T-cell (primary cell): ENCODE measurements at regions not wholly inside any gene's neighbourhood (a gene's known extent, or its start where the extent isn't known, plus 50 kb on each side); places are given as distances from the start of the nearest gene placed in this dataset.

Source experiments
- ATAC-seq, 4 experiments: fragments of 200-7000 bp in 3 of 4; fragments of 150-1000 bp in 1 of 4; cut with Tn5 transposase; replicated peaks in 1 of 4; 1 replicate in 3 of 4; 2 replicates in 1 of 4; pipeline ENCODE4 v1.10.0; 2021; ENCODE audit warnings: moderate library complexity in 3 of 4, mild to moderate bottlenecking in 2 of 4, moderate number of reproducible peaks in 1 of 4
- CTCF ChIA-PET, 2 donors: fragments of 300-600 bp; sonication (Branson Sonifier 250); formaldehyde crosslinking; loops; one replicate each; lab custom pipeline; 2022; ENCODE audit warnings: antibody characterized with exemption in 2 of 2; lab: Charles Lee
- POLR2A ChIA-PET, 2 donors: fragments of 300-600 bp; sonication (Branson Sonifier 250); formaldehyde crosslinking; loops; one replicate each; lab custom pipeline; 2022; ENCODE audit warnings: antibody characterized with exemption in 2 of 2; lab: Charles Lee
- DNase-seq, 35 experiments: peaks; one replicate each; pipeline versions ENCODE4 v3.0.0 to v3.0.0-alpha.2; 2013 to 2023
- H3K27ac ChIP-seq: one replicate; pipeline ENCODE4 v1.5.1; 2013; ENCODE audit warnings: low read length
- H3K27me3 ChIP-seq, 2 experiments: replicated peaks in 1 of 2; 1 replicate in 1 of 2; 2 replicates in 1 of 2; pipeline versions ENCODE4 v1.6.1 to v1.7.0; 2013; ENCODE audit warnings: low read length in 1 of 2, mixed read lengths in 1 of 2; ENCODE audit not compliant: control insufficient read depth in 2 of 2, insufficient read depth in 2 of 2; ENCODE audit errors: extremely low read depth in 1 of 2
- H3K36me3 ChIP-seq, 2 donors: 1 replicate in 1 of 2; 2 replicates in 1 of 2; pipeline versions ENCODE4 v1.6.1 to v1.7.0; 2013; ENCODE audit warnings: low read length in 1 of 2; ENCODE audit not compliant: control insufficient read depth in 2 of 2, insufficient read depth in 1 of 2; ENCODE audit errors: extremely low read depth in 1 of 2
- H3K4me1 ChIP-seq, 2 experiments: 1 replicate in 1 of 2; 2 replicates in 1 of 2; pipeline versions ENCODE4 v1.6.1 to v1.7.0; 2013; ENCODE audit warnings: low read length in 2 of 2, mixed read lengths in 1 of 2; ENCODE audit not compliant: insufficient read depth in 2 of 2, control insufficient read depth in 1 of 2; ENCODE audit errors: extremely low read depth in 1 of 2
- H3K4me3 ChIP-seq, 2 donors: 1 replicate in 1 of 2; 2 replicates in 1 of 2; pipeline versions ENCODE4 v1.5.1 to v1.7.0; 2013; ENCODE audit warnings: mild to moderate bottlenecking in 2 of 2, low read length in 1 of 2, moderate library complexity in 1 of 2; ENCODE audit not compliant: control insufficient read depth in 1 of 2; ENCODE audit errors: extremely low read depth in 1 of 2
- H3K9me3 ChIP-seq: 2 replicates; pipeline ENCODE4 v1.7.0; 2013
- H3K27ac Mint-ChIP-seq, 2 donors: one replicate each; pipeline ENCODE4 v1.8.0; 2020 to 2021; ENCODE audit warnings: mild to moderate bottlenecking in 2 of 2, mixed read lengths in 2 of 2
- H3K27me3 Mint-ChIP-seq, 2 donors: one replicate each; pipeline ENCODE4 v1.8.0; 2021 to 2022; ENCODE audit warnings: mixed read lengths in 2 of 2
- H3K36me3 Mint-ChIP-seq: one replicate; pipeline ENCODE4 v1.8.0; 2021; ENCODE audit warnings: mixed read lengths
- H3K4me1 Mint-ChIP-seq, 3 donors: one replicate each; pipeline ENCODE4 v1.8.0; 2020 to 2022; ENCODE audit warnings: mixed read lengths in 3 of 3, mild to moderate bottlenecking in 1 of 3
- H3K4me3 Mint-ChIP-seq, 3 donors: one replicate each; pipeline ENCODE4 v1.8.0; 2020 to 2022; ENCODE audit warnings: mild to moderate bottlenecking in 3 of 3, mixed read lengths in 3 of 3, moderate library complexity in 3 of 3
- H3K9me3 Mint-ChIP-seq, 3 donors: one replicate each; pipeline ENCODE4 v1.8.0; 2020 to 2022; ENCODE audit warnings: mixed read lengths in 3 of 3
- WGBS: methylation state at CpG from one replicate; pipeline ENCODE4 v1.1.5; 2013; ENCODE audit warnings: missing lambda C conversion rate; ENCODE audit not compliant: insufficient coverage; 5-methylcytosine and 5-hydroxymethylcytosine counted together

GRCh38 chrX:10904220-10904619 is 206.9 kb upstream of the HCCS start:
- CTCF ChIA-PET, result no interaction called here
- Mint-ChIP-seq H3K27ac (no peak overlapping the region), H3K4me1 (no peaks in the 10 kb centered on the region), H3K27me3 (peaks cover 0 to 4% of the 10 kb centered on the region in 2 donors), H3K9me3 (peaks cover 0 to 12% (median 5%) of the 10 kb centered on the region in 3 donors), H3K36me3 (no peaks in the 10 kb centered on the region), H3K4me3 (no peak overlapping the region)
- Histone ChIP-seq H3K36me3 (no peaks in the 10 kb centered on the region), H3K27me3 (no peaks in the 10 kb centered on the region), H3K9me3 (no peaks in the 10 kb centered on the region), H3K27ac (no peak overlapping the region), H3K4me3 (no peak overlapping the region), H3K4me1 (no peaks in the 10 kb centered on the region)
- POLR2A ChIA-PET, result no interaction called here
- DNase-seq (no peak), ATAC-seq (no peak)
- WGBS, result no CpG with 5 or more reads among the region's 2 CpGs

GRCh38 chrX:10906866-10907265 is 204.3 kb upstream of the HCCS start:
- no peaks in the 10 kb centered on the region for H3K4me1 Mint-ChIP-seq
- H3K36me3 ChIP-seq, result no peaks in the 10 kb centered on the region
- H3K27ac ChIP-seq, result no peak overlapping the region
- no peaks in the 10 kb centered on the region for H3K9me3 ChIP-seq
- H3K4me1 ChIP-seq, result no peaks in the 10 kb centered on the region
- no peak for ATAC-seq
- POLR2A ChIA-PET, result no interaction called here
- no peak for DNase-seq
- H3K4me3 Mint-ChIP-seq, result no peak overlapping the region
- CTCF ChIA-PET, result no interaction called here
- no peaks in the 10 kb centered on the region for H3K36me3 Mint-ChIP-seq
- no peak overlapping the region for H3K27ac Mint-ChIP-seq
- no peaks in the 10 kb centered on the region for H3K27me3 ChIP-seq
- H3K9me3 Mint-ChIP-seq, result peaks cover 0 to 16% (median 5%) of the 10 kb centered on the region in 3 donors
- no CpG with 5 or more reads among the region's 1 CpG for WGBS
- H3K4me3 ChIP-seq, result no peak overlapping the region
- H3K27me3 Mint-ChIP-seq, result peaks cover 0 to 4% of the 10 kb centered on the region in 2 donors

- Histone ChIP-seq H3K27ac (no peak overlapping the region), H3K36me3 (no peaks in the 10 kb centered on the region), H3K4me1 (no peaks in the 10 kb centered on the region), H3K27me3 (no peaks in the 10 kb centered on the region), H3K9me3 (no peaks in the 10 kb centered on the region), H3K4me3 (no peak overlapping the region)
- POLR2A ChIA-PET, result no interaction called here
- DNase-seq (no peak), ATAC-seq (no peak)
- H3K4me1 Mint-ChIP-seq, result no peaks in the 10 kb centered on the region
- no peaks in the 10 kb centered on the region for H3K36me3 Mint-ChIP-seq
- H3K27ac Mint-ChIP-seq, result no peak overlapping the region
- H3K27me3 Mint-ChIP-seq, result peaks cover 0 to 2% of the 10 kb centered on the region in 2 donors
- no peak overlapping the region for H3K4me3 Mint-ChIP-seq
- peaks cover 13 to 23% (median 14%) of the 10 kb centered on the region in 3 donors for H3K9me3 Mint-ChIP-seq
- CTCF ChIA-PET, result interaction anchor here in 1 of 2 donors (0.5 kb wide), 1 partner anchor 578 kb away, joined by 5 read pairs; no protein-coding TSS in a partner anchor
Observed at GRCh38 chrX:10922159-10922558, 189.0 kb upstream of the HCCS start.

GRCh38 chrX:10922835-10923234 is 188.3 kb upstream of the HCCS start:
- ChIA-PET CTCF (no interaction called here), POLR2A (no interaction called here)
- H3K27me3 ChIP-seq, result no peaks in the 10 kb centered on the region
- Mint-ChIP-seq H3K9me3 (peaks cover 13 to 20% (median 13%) of the 10 kb centered on the region in 3 donors), H3K36me3 (no peaks in the 10 kb centered on the region), H3K27me3 (peaks cover 0 to 2% of the 10 kb centered on the region in 2 donors), H3K27ac (no peak overlapping the region), H3K4me3 (no peak overlapping the region), H3K4me1 (no peaks in the 10 kb centered on the region)
- ATAC-seq (no peak), DNase-seq (no peak)
- whole genome bisulfite sequencing, result no CpG with 5 or more reads among the region's 1 CpG
- no peak overlapping the region for H3K27ac ChIP-seq
- no peaks in the 10 kb centered on the region for H3K4me1 ChIP-seq
- H3K9me3 ChIP-seq, result no peaks in the 10 kb centered on the region
- H3K36me3 ChIP-seq, result no peaks in the 10 kb centered on the region
- H3K4me3 ChIP-seq, result no peak overlapping the region

- H3K9me3 Mint-ChIP-seq, result peaks cover 13 to 18% (median 17%) of the 10 kb centered on the region in 3 donors
- no peak for ATAC-seq
- CTCF ChIA-PET, result interaction anchor here in 1 of 2 donors (0.6 kb wide), 1 partner anchor 1569 kb away, joined by 3 read pairs; no protein-coding TSS in a partner anchor
- Histone ChIP-seq H3K9me3 (no peaks in the 10 kb centered on the region), H3K4me3 (no peak overlapping the region), H3K36me3 (no peaks in the 10 kb centered on the region), H3K27me3 (no peaks in the 10 kb centered on the region), H3K27ac (no peak overlapping the region), H3K4me1 (no peaks in the 10 kb centered on the region)
- POLR2A ChIA-PET, result no interaction called here
- peaks cover 0 to 2% of the 10 kb centered on the region in 2 donors for H3K27me3 Mint-ChIP-seq
- DNase-seq, result no peak
- H3K4me1 Mint-ChIP-seq, result no peaks in the 10 kb centered on the region
- no peak overlapping the region for H3K4me3 Mint-ChIP-seq
- no CpG with 5 or more reads among the region's 3 CpGs for WGBS
- H3K27ac Mint-ChIP-seq, result no peak overlapping the region
- H3K36me3 Mint-ChIP-seq, result no peaks in the 10 kb centered on the region
Observed at GRCh38 chrX:10923466-10923865, 187.7 kb upstream of the HCCS start.

- Histone ChIP-seq H3K27ac (no peak overlapping the region), H3K4me3 (no peak overlapping the region), H3K36me3 (no peaks in the 10 kb centered on the region), H3K9me3 (no peaks in the 10 kb centered on the region), H3K4me1 (no peaks in the 10 kb centered on the region), H3K27me3 (no peaks in the 10 kb centered on the region)
- DNase-seq, result no peak
- ChIA-PET CTCF (no interaction called here), POLR2A (no interaction called here)
- no peak overlapping the region for H3K4me3 Mint-ChIP-seq
- no peaks in the 10 kb centered on the region for H3K36me3 Mint-ChIP-seq
- WGBS, result no CpG with 5 or more reads among the region's 1 CpG
- no peak overlapping the region for H3K27ac Mint-ChIP-seq
- no peak for ATAC-seq
- no peaks in the 10 kb centered on the region for H3K4me1 Mint-ChIP-seq
- H3K9me3 Mint-ChIP-seq, result peaks cover 9 to 21% (median 16%) of the 10 kb centered on the region in 3 donors
- H3K27me3 Mint-ChIP-seq, result no peaks in the 10 kb centered on the region
Observed at GRCh38 chrX:10926404-10926803, 184.7 kb upstream of the HCCS start.

GRCh38 chrX:10926891-10927290 is 184.2 kb upstream of the HCCS start:
- no peaks in the 10 kb centered on the region for H3K4me1 Mint-ChIP-seq
- no peak overlapping the region for H3K27ac Mint-ChIP-seq
- no peaks in the 10 kb centered on the region for H3K9me3 ChIP-seq
- no peaks in the 10 kb centered on the region for H3K27me3 ChIP-seq
- H3K36me3 ChIP-seq, result no peaks in the 10 kb centered on the region
- H3K36me3 Mint-ChIP-seq, result no peaks in the 10 kb centered on the region
- no peak for DNase-seq
- H3K4me1 ChIP-seq, result no peaks in the 10 kb centered on the region
- no peaks in the 10 kb centered on the region for H3K27me3 Mint-ChIP-seq
- no peak overlapping the region for H3K4me3 ChIP-seq
- H3K9me3 Mint-ChIP-seq, result peaks cover 8 to 24% (median 16%) of the 10 kb centered on the region in 3 donors
- no peak for ATAC-seq
- ChIA-PET POLR2A (no interaction called here), CTCF (no interaction called here)
- H3K4me3 Mint-ChIP-seq, result no peak overlapping the region
- no peak overlapping the region for H3K27ac ChIP-seq
- no CpG with 5 or more reads among the region's 1 CpG for WGBS
